GM19468 (cell line): ENCODE measurements at regions not wholly inside any gene's neighbourhood (a gene's known extent, or its start where the extent isn't known, plus 50 kb on each side); places are given as distances from the start of the nearest gene placed in this dataset.

ENCODE experiments used
- ATAC-seq: cut with Tn5 transposase; IDR thresholded peaks from one replicate; pipeline ENCODE4 v1.9.1; 2021; ENCODE audit warnings: mild to moderate bottlenecking, moderate library complexity, moderate number of reproducible peaks; ENCODE audit not compliant: unreplicated experiment; ENCODE audit errors: extremely low read depth

GRCh38 chr11:19321351-19321750 lies 80.6 kb upstream of the E2F8 start:
- ATAC-seq = no peak

- no peak for ATAC-seq
Observed at GRCh38 chr11:19320827-19321226, 80.1 kb upstream of the E2F8 start.

GRCh38 chr11:19316434-19316833 lies 75.7 kb upstream of the E2F8 start:
- ATAC-seq = no peak

GRCh38 chr11:19315511-19315910 lies 74.8 kb upstream of the E2F8 start:
- no peak for ATAC-seq

- no peak for ATAC-seq
Observed at GRCh38 chr11:19313140-19313539, 72.4 kb upstream of the E2F8 start.

GRCh38 chr11:19311308-19312030 lies 70.7 kb upstream of the E2F8 start:
- no peak for ATAC-seq

- ATAC-seq = no peak
Observed at GRCh38 chr11:19307498-19307897, 66.8 kb upstream of the E2F8 start.

GRCh38 chr11:19306179-19306944 lies 65.6 kb upstream of the E2F8 start:
- ATAC-seq = no peak

- no peak for ATAC-seq
Observed at GRCh38 chr11:19301361-19301760, 60.6 kb upstream of the E2F8 start.

GRCh38 chr11:19294444-19294843 lies 53.7 kb upstream of the E2F8 start:
- no peak for ATAC-seq

- ATAC-seq = no peak
Observed at GRCh38 chr11:19291064-19291463, 50.3 kb upstream of the E2F8 start.
